ENCODE measurements at regions not wholly inside any gene's neighbourhood (a gene's known extent, or its start where the extent isn't known, plus 50 kb on each side); places are given as distances from the start of the nearest gene placed in this dataset.

- no peak for DNase-seq (ENCODE audit: extremely low read depth, low read depth)
- no peak for TF ChIP-seq CTCF (IDR thresholded peaks at IDR 0.05; ENCODE audit: low read depth, low read length)
These were observed 135.7 kb downstream of the DNAJB6 start for GRCh38 chr7:157472311-157473050.

DNA sequence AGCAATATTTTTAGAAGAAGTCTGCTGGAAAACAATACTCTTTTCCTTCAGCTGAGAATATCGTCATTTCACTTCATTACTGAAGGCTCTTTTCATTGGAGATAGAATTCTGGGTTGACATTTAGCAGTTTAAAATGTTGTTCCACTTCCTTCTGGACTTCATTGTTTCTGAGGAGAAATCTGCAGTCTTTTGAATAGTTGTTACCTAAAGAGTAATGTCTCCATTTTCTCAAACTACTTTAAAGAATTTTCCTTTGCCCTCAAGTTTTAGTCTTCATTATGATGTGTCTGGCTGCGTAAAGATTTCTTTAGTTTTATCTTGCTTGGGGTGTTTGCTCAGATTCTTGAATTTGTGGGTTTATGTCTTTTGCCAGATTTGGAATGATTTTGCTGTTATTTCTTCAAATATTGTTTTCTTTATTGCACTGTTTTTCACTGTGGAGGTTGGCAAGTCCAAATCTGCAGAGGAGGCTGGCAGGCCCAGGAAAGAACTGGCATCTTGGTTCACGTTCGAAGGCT lies 136.3 kb downstream of the DNAJB6 start:
- no peak for DNase-seq (ENCODE audit: extremely low read depth, low read depth)
- TF ChIP-seq CTCF (IDR thresholded peaks at IDR 0.05; ENCODE audit: low read depth, low read length): no peak

- peak; percentile 2; the same call in 1 of the 2 replicates for TF ChIP-seq CTCF (IDR thresholded peaks at IDR 0.05; ENCODE audit: low read depth, low read length)
- DNase-seq (ENCODE audit: extremely low read depth, low read depth): no peak
These were observed 137.9 kb downstream of the DNAJB6 start for GRCh38 chr7:157474685-157475084.

DNA sequence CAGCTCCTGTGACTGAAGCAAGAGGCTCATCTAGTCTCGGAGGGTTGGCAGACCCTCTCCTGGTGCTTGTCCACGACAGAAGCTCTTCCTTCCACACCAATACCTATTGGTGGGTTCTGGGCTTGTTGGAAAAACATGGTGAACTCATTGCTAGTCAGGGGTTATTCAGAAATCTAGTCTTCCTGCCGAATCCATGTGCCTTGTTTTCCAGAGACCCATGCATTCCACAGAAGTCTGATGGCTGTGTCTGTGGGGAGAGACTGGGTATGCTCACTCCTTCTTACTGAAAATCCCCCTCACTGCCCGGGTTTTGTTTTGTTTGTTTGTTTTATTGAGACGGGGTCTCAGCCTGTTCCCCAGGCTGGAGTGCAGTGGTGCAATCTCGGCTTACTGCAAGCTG lies 138.3 kb downstream of the DNAJB6 start:
- TF ChIP-seq CTCF (IDR thresholded peaks at IDR 0.05; ENCODE audit: low read depth, low read length): no peak
- no peak for DNase-seq (ENCODE audit: extremely low read depth, low read depth)

DNA sequence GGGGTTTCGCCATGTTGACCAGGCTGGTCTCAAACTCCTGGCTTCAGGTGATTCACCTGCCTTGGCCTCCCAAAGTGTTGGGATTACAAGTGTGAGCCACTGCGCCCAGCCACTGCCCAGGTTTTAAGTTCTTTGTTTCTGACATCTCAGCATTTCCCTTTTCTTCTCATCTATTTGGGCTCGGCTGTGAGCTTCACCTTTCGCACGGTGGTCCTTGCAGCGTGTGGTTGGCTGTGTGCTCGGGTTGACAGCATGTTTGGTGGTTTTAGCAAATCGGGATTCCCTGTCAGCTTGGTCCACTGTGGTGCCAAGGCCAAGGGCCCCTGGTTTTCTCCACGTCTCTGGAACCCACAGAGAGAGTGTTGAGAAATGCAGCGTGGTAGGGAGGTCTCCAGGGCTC lies 138.8 kb downstream of the DNAJB6 start:
- TF ChIP-seq CTCF (IDR thresholded peaks at IDR 0.05; ENCODE audit: low read depth, low read length): no peak
- no peak for DNase-seq (ENCODE audit: extremely low read depth, low read depth)

GRCh38 chr7:157476201-157476600 lies 139.4 kb downstream of the DNAJB6 start:
- DNase-seq (ENCODE audit: extremely low read depth, low read depth): no peak

More at GRCh38 chr7:157476201-157476600, 139.4 kb downstream of the DNAJB6 start:
- no peak for TF ChIP-seq CTCF (IDR thresholded peaks at IDR 0.05; ENCODE audit: low read depth, low read length)
